GM19438 (cell line): ENCODE measurements at regions not wholly inside any gene's neighbourhood (a gene's known extent, or its start where the extent isn't known, plus 50 kb on each side); places are given as distances from the start of the nearest gene placed in this dataset.
"Not testable (repeated sequence)": the region's sequence is repeated elsewhere in the genome, so short reads cannot be mapped to it uniquely, and the experiment has no call there.

Experiments
- ATAC-seq: cut with Tn5 transposase; IDR thresholded peaks from one replicate; pipeline ENCODE4 v1.9.1; 2021; ENCODE audit warnings: low read depth; ENCODE audit not compliant: unreplicated experiment

- no peak for ATAC-seq
Measured at GRCh38 chr16:65559846-65560245, 438.0 kb upstream of the CDH11 start.

- ATAC-seq = not testable (repeated sequence)
Measured at GRCh38 chr16:65549689-65550088, 427.8 kb upstream of the CDH11 start.

- no peak for ATAC-seq
Measured at GRCh38 chr16:65548470-65548869, 426.6 kb upstream of the CDH11 start.

- ATAC-seq = no peak
Measured at GRCh38 chr16:65547772-65548446, 426.0 kb upstream of the CDH11 start.

GRCh38 chr16:65546353-65546791 is 424.5 kb upstream of the CDH11 start:
- ATAC-seq = no peak

GRCh38 chr16:65545413-65545956 is 423.6 kb upstream of the CDH11 start:
- ATAC-seq = no peak

GRCh38 chr16:65543781-65544740 is 422.2 kb upstream of the CDH11 start:
- ATAC-seq = no peak

- ATAC-seq = no peak
Measured at GRCh38 chr16:65541646-65542045, 419.8 kb upstream of the CDH11 start.

GRCh38 chr16:65540901-65541300 is 419.0 kb upstream of the CDH11 start:
- no peak for ATAC-seq

- ATAC-seq = no peak
Measured at GRCh38 chr16:65538976-65539375, 417.1 kb upstream of the CDH11 start.

GRCh38 chr16:65537336-65537735 is 415.5 kb upstream of the CDH11 start:
- ATAC-seq = no peak

- no peak for ATAC-seq
Measured at GRCh38 chr16:65534121-65534528, 412.3 kb upstream of the CDH11 start.

- ATAC-seq = no peak
Measured at GRCh38 chr16:65532846-65533245, 411.0 kb upstream of the CDH11 start.

GRCh38 chr16:65532258-65532657 is 410.4 kb upstream of the CDH11 start:
- no peak for ATAC-seq

GRCh38 chr16:65531475-65531874 is 409.6 kb upstream of the CDH11 start:
- no peak for ATAC-seq

- no peak for ATAC-seq
Measured at GRCh38 chr16:65525707-65526106, 403.8 kb upstream of the CDH11 start.

- no peak for ATAC-seq
Measured at GRCh38 chr16:65524997-65525396, 403.1 kb upstream of the CDH11 start.

- ATAC-seq = no peak
Measured at GRCh38 chr16:65524231-65524630, 402.4 kb upstream of the CDH11 start.

GRCh38 chr16:65523283-65523944 is 401.6 kb upstream of the CDH11 start:
- ATAC-seq = no peak

GRCh38 chr16:65522412-65522811 is 400.5 kb upstream of the CDH11 start:
- ATAC-seq = no peak
